ENCODE measurements at regions not wholly inside any gene's neighbourhood (a gene's known extent, or its start where the extent isn't known, plus 50 kb on each side); places are given as distances from the start of the nearest gene placed in this dataset.

DNA sequence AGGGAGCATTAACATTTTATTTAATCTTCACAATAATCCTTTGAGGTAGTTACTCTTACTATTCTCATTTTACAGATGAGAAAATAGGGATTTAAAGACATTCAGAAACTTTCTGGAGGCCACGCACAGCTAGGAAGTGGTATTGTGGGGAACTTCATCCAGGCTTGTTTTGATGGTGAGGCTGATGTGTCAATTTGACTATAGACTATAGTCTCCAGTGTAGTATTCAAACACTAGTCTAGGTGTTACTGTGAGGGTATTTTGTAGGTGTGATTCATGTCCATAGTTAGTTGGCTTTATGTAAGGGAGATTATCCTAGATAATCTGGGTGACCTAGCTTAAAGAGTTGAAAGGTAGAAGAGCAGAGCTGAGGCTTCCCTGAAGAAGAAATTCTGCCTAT lies 54.1 kb upstream of the ELL2 start:
- DNase-seq: no peak

DNA sequence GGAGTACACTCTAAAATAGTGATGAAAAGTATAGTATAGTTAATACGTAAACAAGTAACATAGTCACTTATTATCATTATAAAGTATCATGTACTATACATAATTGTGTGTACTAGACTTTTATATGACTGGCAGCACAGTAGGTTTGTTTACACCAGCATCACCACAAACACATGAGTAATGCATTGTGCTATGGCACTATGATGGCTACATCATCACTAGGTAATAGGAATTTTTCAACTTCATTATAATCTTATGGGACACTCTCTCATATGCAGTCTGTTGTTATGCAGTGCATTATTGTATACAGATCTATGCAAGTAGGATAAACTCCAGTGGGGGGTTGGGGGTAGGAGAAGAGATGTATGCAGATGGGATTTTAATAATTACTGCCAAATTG lies 52.7 kb upstream of the ELL2 start:
- no peak for DNase-seq

DNA sequence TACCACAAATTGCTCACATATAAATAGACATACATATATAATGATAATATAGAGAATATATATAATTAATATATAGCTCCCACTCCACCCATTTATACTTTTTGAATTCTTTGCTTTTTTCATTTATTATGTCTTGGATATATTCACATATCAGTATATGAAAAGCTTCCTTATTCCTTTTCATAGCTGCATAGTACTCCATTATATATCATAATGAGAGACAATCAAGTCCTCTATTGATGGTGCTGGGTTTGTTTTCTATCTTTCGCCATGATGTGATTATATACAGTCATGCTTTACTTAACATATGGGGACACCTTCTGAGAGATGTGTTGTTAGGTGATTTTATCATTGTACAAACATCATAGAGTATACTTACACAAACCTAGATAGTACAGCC lies 51.6 kb upstream of the ELL2 start:
- no peak for DNase-seq

DNA sequence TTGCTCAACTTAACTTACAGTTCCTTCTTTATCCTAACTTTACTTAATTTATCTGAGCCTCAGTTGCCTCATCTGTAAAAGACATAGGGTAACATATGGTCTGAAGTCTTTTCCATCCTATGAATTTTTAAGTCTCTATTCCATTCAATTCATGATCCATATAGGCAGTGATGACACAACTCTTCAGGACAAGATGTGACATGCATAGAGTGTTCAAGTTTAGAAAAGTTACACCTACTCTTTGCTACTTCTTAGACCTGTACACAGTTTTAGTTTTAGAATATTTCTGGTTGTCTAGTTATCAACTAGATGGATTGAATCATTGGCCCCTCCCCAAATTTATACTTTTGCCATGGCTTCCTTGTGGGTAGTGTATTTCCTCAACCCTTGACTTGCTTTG lies 50.7 kb upstream of the ELL2 start:
- no peak for DNase-seq
